ENCODE measurements at regions not wholly inside any gene's neighbourhood (a gene's known extent, or its start where the extent isn't known, plus 50 kb on each side); places are given as distances from the start of the nearest gene placed in this dataset.
"Not testable (repeated sequence)": the region's sequence is repeated elsewhere in the genome, so short reads cannot be mapped to it uniquely, and the experiment has no call there.

GRCh38 chr10:33588974-33589600, 254.6 kb upstream of the NRP1 start:
- Histone ChIP-seq H3K4me1 (ENCODE audit: low read depth) (no peaks in the 10 kb centered on the region), H3K9me3 (no peaks in the 10 kb centered on the region), H3K36me3 (ENCODE audit: low read depth) (no peaks in the 10 kb centered on the region), H3K4me3 (no peak overlapping the region)
- intact Hi-C loops (cut with DNase I, micrococcal nuclease), result no loop called here
- ATAC-seq (no peak), DNase-seq (no peak)
- no peak for TF ChIP-seq CTCF (IDR thresholded peaks at IDR 0.05)

DNA sequence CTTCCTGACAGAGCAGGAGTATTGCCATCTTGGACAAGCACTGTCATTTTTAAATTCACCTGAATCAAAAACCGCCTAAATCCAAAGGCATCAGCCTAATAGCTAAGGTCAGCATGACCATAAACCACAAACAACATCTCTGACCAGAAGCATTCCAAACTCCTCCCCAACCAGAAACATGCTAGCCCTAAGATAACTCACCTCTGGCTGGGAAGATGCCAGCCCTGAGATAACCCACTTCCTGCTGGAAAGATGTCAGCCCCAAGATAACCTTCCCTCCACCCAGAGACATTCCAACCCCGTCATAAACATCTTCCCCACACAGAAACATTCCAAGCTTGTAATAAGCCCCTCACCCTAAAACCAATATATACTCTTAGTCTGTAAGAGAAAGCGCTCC, 250.1 kb upstream of the NRP1 start:
- H3K4me1 ChIP-seq (ENCODE audit: low read depth); ATAC-seq; DNase-seq; H3K4me3 ChIP-seq; H3K9me3 ChIP-seq; intact Hi-C loops (cut with DNase I, micrococcal nuclease); H3K36me3 ChIP-seq (ENCODE audit: low read depth): not testable (repeated sequence)

GRCh38 chr10:33579996-33580395, 245.5 kb upstream of the NRP1 start:
- TF ChIP-seq CTCF (IDR thresholded peaks at IDR 0.05), result no peak
- ATAC-seq, result no peak
- H3K9me3 ChIP-seq, result no peaks in the 10 kb centered on the region
- H3K36me3 ChIP-seq (ENCODE audit: low read depth), result no peaks in the 10 kb centered on the region
- no peak for DNase-seq
- H3K4me3 ChIP-seq, result no peak overlapping the region
- intact Hi-C loops (cut with DNase I, micrococcal nuclease), result no loop called here
- no peaks in the 10 kb centered on the region for H3K4me1 ChIP-seq (ENCODE audit: low read depth)

DNA sequence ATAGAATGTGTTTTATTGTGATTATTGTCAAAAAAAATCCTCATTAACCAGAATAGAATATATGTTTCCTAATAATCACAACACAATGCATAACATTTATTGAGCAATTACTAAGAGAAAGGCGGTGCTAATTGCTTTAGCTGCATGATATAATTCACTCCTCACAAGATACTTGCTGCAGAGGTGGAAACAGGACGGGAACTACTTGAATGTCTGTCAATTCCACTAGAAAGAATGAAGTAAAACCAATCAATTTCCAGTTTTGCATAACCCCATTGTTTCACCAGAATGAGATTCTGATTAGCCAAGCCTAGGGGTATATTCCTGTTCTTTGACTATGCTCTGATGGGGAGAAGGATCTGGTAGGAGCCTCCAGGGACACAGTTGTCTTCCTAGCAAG, 239.1 kb upstream of the NRP1 start:
- TF ChIP-seq CTCF (IDR thresholded peaks at IDR 0.05), result no peak

DNA sequence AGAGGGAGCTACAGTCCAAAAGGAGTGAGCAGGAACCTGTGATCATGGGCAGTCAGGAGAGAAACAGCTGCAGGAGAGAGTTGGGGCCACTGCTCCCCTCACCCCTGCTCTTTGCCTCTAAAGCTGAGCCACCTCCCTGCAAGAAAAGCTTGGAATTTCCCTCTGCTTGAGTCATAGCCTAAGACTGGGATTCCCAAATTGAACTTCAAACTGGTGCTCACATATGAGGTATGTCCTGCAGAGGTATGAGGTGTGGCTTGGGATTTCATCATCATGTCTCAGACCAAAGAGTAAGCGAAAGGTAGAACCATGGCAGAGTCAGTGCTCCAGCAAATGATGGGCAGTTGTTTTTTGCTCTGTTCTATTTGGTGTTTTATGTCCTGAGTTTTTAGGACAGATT, 237.1 kb upstream of the NRP1 start:
- Histone ChIP-seq H3K4me1 (ENCODE audit: low read depth) (no peaks in the 10 kb centered on the region), H3K9me3 (no peaks in the 10 kb centered on the region), H3K4me3 (no peak overlapping the region), H3K36me3 (ENCODE audit: low read depth) (no peaks in the 10 kb centered on the region)
- TF ChIP-seq CTCF (IDR thresholded peaks at IDR 0.05), result no peak
- ATAC-seq, result no peak
- DNase-seq, result no peak
- intact Hi-C loops (cut with DNase I, micrococcal nuclease), result no loop called here

More for the DNA sequence above, 239.1 kb upstream of the NRP1 start:
- Histone ChIP-seq H3K4me1 (ENCODE audit: low read depth) (no peaks in the 10 kb centered on the region), H3K9me3 (no peaks in the 10 kb centered on the region), H3K36me3 (ENCODE audit: low read depth) (no peaks in the 10 kb centered on the region), H3K4me3 (no peak overlapping the region)
- ATAC-seq (no peak), DNase-seq (no peak)
- intact Hi-C loops (cut with DNase I, micrococcal nuclease), result no loop called here

DNA sequence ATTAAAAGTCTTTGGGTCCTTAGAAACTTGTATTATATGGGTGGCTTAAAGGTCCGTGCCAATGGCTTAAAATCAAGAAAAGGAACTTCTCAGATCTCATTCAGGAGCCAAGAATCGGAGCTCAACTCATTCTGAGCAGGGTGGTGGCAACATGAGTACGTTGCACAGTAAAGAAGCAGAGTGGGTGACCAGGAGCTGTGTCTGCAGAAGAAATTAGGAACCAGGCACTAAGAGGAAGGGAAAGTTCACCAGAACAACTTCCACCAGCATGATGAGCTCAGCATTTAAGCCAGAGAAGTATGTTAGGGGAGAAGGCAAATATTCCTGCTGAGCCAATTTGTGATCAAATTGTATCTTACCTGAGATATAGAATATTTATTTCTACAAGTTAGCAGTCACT, 236.0 kb upstream of the NRP1 start:
- intact Hi-C loops (cut with DNase I, micrococcal nuclease), result no loop called here
- TF ChIP-seq CTCF (IDR thresholded peaks at IDR 0.05), result no peak
- ATAC-seq, result peak; percentile 25
- Histone ChIP-seq H3K36me3 (ENCODE audit: low read depth) (no peaks in the 10 kb centered on the region), H3K4me1 (ENCODE audit: low read depth) (no peaks in the 10 kb centered on the region), H3K9me3 (no peaks in the 10 kb centered on the region), H3K4me3 (no peak overlapping the region)
- no peak for DNase-seq

Data from mucosa of descending colon (tissue), 3 donors.